Keratinocyte (primary cell): ENCODE measurements at regions not wholly inside any gene's neighbourhood (a gene's known extent, or its start where the extent isn't known, plus 50 kb on each side); places are given as distances from the start of the nearest gene placed in this dataset.

Experiments used
- DNase-seq: peaks from one replicate; pipeline ENCODE4 v3.0.0-alpha.2; 2011; ENCODE audit warnings: low read depth, missing footprints, low spot score
- FAIRE-seq: peaks from 2 replicates; lab custom pipeline; 2011; peaks lifted over from hg19 to GRCh38; lab: Jason Lieb, UNC
- H2AFZ ChIP-seq: 2 replicates; pipeline ENCODE4 v1.6.0; 2012; ENCODE audit warnings: low read length, control low read depth, inconsistent platforms; ENCODE audit not compliant: control insufficient read depth
- H3K27ac ChIP-seq: 2 replicates; pipeline ENCODE4 v1.5.1; 2011; ENCODE audit warnings: low read length; ENCODE audit not compliant: control insufficient read depth, insufficient read depth
- H3K27me3 ChIP-seq: 3 replicates; pipeline ENCODE4 v1.6.0; 2011; ENCODE audit warnings: low read length; ENCODE audit not compliant: control insufficient read depth, insufficient read depth; ENCODE audit errors: extremely low read depth
- H3K36me3 ChIP-seq, 2 experiments: 2 replicates in 1 of 2; 3 replicates in 1 of 2; pipeline ENCODE4 v1.5.1; 2011; ENCODE audit warnings: low read length in 2 of 2, mild to moderate bottlenecking in 1 of 2; ENCODE audit not compliant: control insufficient read depth in 2 of 2, insufficient read depth in 2 of 2; ENCODE audit errors: extremely low read depth in 1 of 2
- H3K4me1 ChIP-seq: 3 replicates; pipeline ENCODE4 v1.5.1; 2011; ENCODE audit warnings: low read length; ENCODE audit not compliant: control insufficient read depth, insufficient read depth; ENCODE audit errors: extremely low read depth
- H3K4me2 ChIP-seq: 3 replicates; pipeline ENCODE4 v1.6.0; 2011; ENCODE audit warnings: low read depth, low read length; ENCODE audit not compliant: control insufficient read depth, insufficient read depth; ENCODE audit errors: extremely low read depth
- H3K4me3 ChIP-seq, 3 experiments: fragments of 200-600 bp in 1 of 3; sonication (generic) in 1 of 3; 2 replicates in 2 of 3; 3 replicates in 1 of 3; pipeline ENCODE4 v1.5.1; 2011 to 2016; ENCODE audit warnings: low read length in 3 of 3, mild to moderate bottlenecking in 3 of 3, control low read depth in 2 of 3, inconsistent platforms in 1 of 3, low read depth in 1 of 3, mixed read lengths in 1 of 3, mixed run types in 1 of 3, moderate library complexity in 1 of 3; ENCODE audit not compliant: control insufficient read depth in 2 of 3, insufficient read depth in 2 of 3; ENCODE audit errors: extremely low read depth in 1 of 3
- H3K79me2 ChIP-seq: 2 replicates; pipeline ENCODE4 v1.6.0; 2012; ENCODE audit warnings: low read length; ENCODE audit not compliant: control insufficient read depth, insufficient read depth
- H3K9ac ChIP-seq: 3 replicates; pipeline ENCODE4 v1.6.0; 2011; ENCODE audit warnings: low read length; ENCODE audit not compliant: control insufficient read depth, insufficient read depth; ENCODE audit errors: extremely low read depth
- H3K9me1 ChIP-seq: 3 replicates; pipeline ENCODE4 v1.6.0; 2011; ENCODE audit warnings: low read length; ENCODE audit not compliant: control insufficient read depth, insufficient read depth; ENCODE audit errors: extremely low read depth
- H3K9me3 ChIP-seq: 2 replicates; pipeline ENCODE4 v1.5.1; 2012; ENCODE audit warnings: low read depth, low read length; ENCODE audit not compliant: control insufficient read depth
- H4K20me1 ChIP-seq: 3 replicates; pipeline ENCODE4 v1.6.0; 2011; ENCODE audit warnings: low read length; ENCODE audit not compliant: control insufficient read depth, insufficient read depth; ENCODE audit errors: extremely low read depth
- CTCF ChIP-seq, 3 experiments: IDR thresholded peaks in 1 of 3; conservative IDR thresholded peaks in 1 of 3; optimal IDR thresholded peaks in 1 of 3; 2 replicates in 2 of 3; 3 replicates in 1 of 3; pipeline versions ENCODE3 to v1.5.1; 2011; ENCODE audit warnings: low read length in 3 of 3, mild to moderate bottlenecking in 3 of 3, moderate library complexity in 2 of 3, control low read depth in 1 of 3, inconsistent platforms in 1 of 3; ENCODE audit not compliant: insufficient read depth in 2 of 3; ENCODE audit errors: extremely low read depth in 1 of 3
- EZH2 ChIP-seq: IDR thresholded peaks from one replicate; pipeline ENCODE4 v1.6.1; 2012; ENCODE audit warnings: inconsistent platforms, mild to moderate bottlenecking, low read length, moderate library complexity
- dilution Hi-C: fragments of 300-500 bp; cut with MboI; formaldehyde crosslinking; loops from one replicate; pipeline ENCODE4 v1.7.0; 2020; ENCODE audit warnings: low sequenced_read_pairs; ENCODE audit not compliant: extremely low pct_ligation_motif_present

- Histone ChIP-seq H3K27me3 (no peaks in the 10 kb centered on the region), H3K9me3 (no peaks in the 10 kb centered on the region), H3K36me3 (no peaks in the 10 kb centered on the region), H3K9ac (no peak overlapping the region), H3K4me1 (peaks cover 4% of the 10 kb centered on the region), H3K79me2 (no peaks in the 10 kb centered on the region), H2AFZ (no peak overlapping the region), H3K27ac (no peak overlapping the region), H3K4me3 (no peak overlapping the region), H3K4me2 (no peak overlapping the region), H3K9me1 (no peaks in the 10 kb centered on the region), H4K20me1 (no peaks in the 10 kb centered on the region)
- dilution Hi-C loops, result no loop called here
- FAIRE-seq (no peak), DNase-seq (no peak)
- TF ChIP-seq CTCF (optimal IDR thresholded peaks at IDR 0.05 in 1 of 3, IDR thresholded peaks at IDR 0.05 in 1 of 3, conservative IDR thresholded peaks at IDR 0.05 in 1 of 3; ENCODE audit: extremely low read depth in 1 of 3, insufficient read depth in 2 of 3, low read length in 3 of 3) (no peak), EZH2 (no peak)
These were observed 202.8 kb upstream of the COPS8 start for GRCh38 chr2:236882930-236883329.

- dilution Hi-C loops, result no loop called here
- no peaks in the 10 kb centered on the region for H3K36me3 ChIP-seq
- no peaks in the 10 kb centered on the region for H3K79me2 ChIP-seq
- peaks cover 4% of the 10 kb centered on the region for H3K4me1 ChIP-seq
- no peak overlapping the region for H3K27ac ChIP-seq
- H3K9me1 ChIP-seq, result no peaks in the 10 kb centered on the region
- no peak overlapping the region for H3K4me2 ChIP-seq
- H3K9me3 ChIP-seq, result no peaks in the 10 kb centered on the region
- no peaks in the 10 kb centered on the region for H4K20me1 ChIP-seq
- H3K4me3 ChIP-seq, result no peak overlapping the region
- TF ChIP-seq EZH2 (no peak), CTCF (optimal IDR thresholded peaks at IDR 0.05 in 1 of 3, IDR thresholded peaks at IDR 0.05 in 1 of 3, conservative IDR thresholded peaks at IDR 0.05 in 1 of 3; ENCODE audit: extremely low read depth in 1 of 3, insufficient read depth in 2 of 3, low read length in 3 of 3) (no peak)
- no peak overlapping the region for H3K9ac ChIP-seq
- DNase-seq, result no peak
- FAIRE-seq, result no peak
- H3K27me3 ChIP-seq, result no peaks in the 10 kb centered on the region
- H2AFZ ChIP-seq, result no peak overlapping the region
These were observed 201.9 kb upstream of the COPS8 start for GRCh38 chr2:236883819-236884218.
